GM23338 (cell line): ENCODE measurements at regions not wholly inside any gene's neighbourhood (a gene's known extent, or its start where the extent isn't known, plus 50 kb on each side); places are given as distances from the start of the nearest gene placed in this dataset.

Experiments
- ATAC-seq: fragments of 200-7000 bp; cut with Tn5 transposase; 3 replicates; pipeline ENCODE4 v1.9.1; 2020
- DNase-seq: peaks from one replicate; pipeline ENCODE4 v3.0.0-alpha.2; 2015; ENCODE audit warnings: low spot score
- H2AFZ ChIP-seq: fragments of 200-600 bp; sonication (generic); 2 replicates; pipeline ENCODE4 v1.8.0; 2016; ENCODE audit warnings: antibody characterized with exemption, mild to moderate bottlenecking, moderate library complexity
- H3F3A ChIP-seq: fragments of 200-600 bp; sonication (generic); replicated peaks from 2 replicates; pipeline ENCODE4 v1.8.0; 2017; ENCODE audit warnings: antibody characterized with exemption, mixed run types, low read depth
- H3K27ac ChIP-seq: fragments of 200-600 bp; sonication (generic); 2 replicates; pipeline ENCODE4 v1.6.1; 2016; ENCODE audit warnings: low read depth
- H3K27me3 ChIP-seq: fragments of 200-600 bp; sonication (generic); 2 replicates; pipeline ENCODE4 v1.8.0; 2016; ENCODE audit warnings: mild to moderate bottlenecking, mixed run types, moderate library complexity; ENCODE audit not compliant: insufficient read depth
- H3K36me3 ChIP-seq: fragments of 200-600 bp; sonication (generic); 2 replicates; pipeline ENCODE4 v1.8.0; 2016; ENCODE audit warnings: mild to moderate bottlenecking; ENCODE audit not compliant: insufficient read depth
- H3K4me1 ChIP-seq: fragments of 200-600 bp; sonication (generic); 2 replicates; pipeline ENCODE4 v1.8.0; 2016; ENCODE audit warnings: mild to moderate bottlenecking, moderate library complexity; ENCODE audit not compliant: insufficient read depth
- H3K4me2 ChIP-seq: fragments of 200-600 bp; sonication (generic); 2 replicates; pipeline ENCODE4 v1.7.1; 2017; ENCODE audit warnings: mixed run types
- H3K4me3 ChIP-seq: fragments of 200-600 bp; sonication (generic); 2 replicates; pipeline ENCODE4 v1.6.1; 2016; ENCODE audit warnings: mixed run types
- H3K79me2 ChIP-seq: fragments of 200-600 bp; sonication (generic); replicated peaks from 2 replicates; pipeline ENCODE4 v1.8.0; 2017; ENCODE audit warnings: mild to moderate bottlenecking; ENCODE audit not compliant: insufficient read depth
- H3K9me2 ChIP-seq: fragments of 200-600 bp; sonication (generic); 2 replicates; pipeline ENCODE4 v1.8.0; 2017; ENCODE audit not compliant: insufficient read depth
- H4K20me1 ChIP-seq: fragments of 200-600 bp; sonication (generic); replicated peaks from 2 replicates; pipeline ENCODE4 v1.8.0; 2017; ENCODE audit warnings: mild to moderate bottlenecking; ENCODE audit not compliant: insufficient read depth
- H3K27ac Mint-ChIP-seq: 2 replicates; pipeline ENCODE4 v1.8.0; 2020; ENCODE audit warnings: inconsistent platforms, mild to moderate bottlenecking, moderate library complexity, mixed read lengths
- H3K27me3 Mint-ChIP-seq: 3 replicates; pipeline ENCODE4 v1.8.0; 2022; ENCODE audit warnings: low read depth, mild to moderate bottlenecking, moderate library complexity, mixed read lengths, inconsistent platforms; ENCODE audit not compliant: insufficient read depth, poor library complexity
- H3K36me3 Mint-ChIP-seq: 3 replicates; pipeline ENCODE4 v1.8.0; 2021; ENCODE audit warnings: low read depth, mild to moderate bottlenecking, inconsistent platforms, moderate library complexity, mixed read lengths
- H3K4me1 Mint-ChIP-seq: 3 replicates; pipeline ENCODE4 v1.8.0; 2020; ENCODE audit warnings: mild to moderate bottlenecking, inconsistent platforms, mixed read lengths
- H3K4me3 Mint-ChIP-seq: 3 replicates; pipeline ENCODE4 v1.8.0; 2021; ENCODE audit warnings: moderate library complexity, mild to moderate bottlenecking, inconsistent platforms, mixed read lengths
- H3K9me3 Mint-ChIP-seq: 3 replicates; pipeline ENCODE4 v1.8.0; 2020; ENCODE audit warnings: moderate library complexity, mild to moderate bottlenecking, inconsistent platforms, mixed read lengths
- CREB1 ChIP-seq: fragments of 250-450 bp; sonication (Bioruptor Pico); IDR thresholded peaks from 2 replicates; pipeline ENCODE4 v1.5.0; 2020; ENCODE audit warnings: low read depth, mild to moderate bottlenecking, moderate library complexity
- EZH2phosphoT487 ChIP-seq: fragments of 200-600 bp; sonication (generic); IDR thresholded peaks from one replicate; pipeline ENCODE4 v1.8.1; 2018; ENCODE audit warnings: antibody characterized with exemption; ENCODE audit not compliant: unreplicated experiment
- JUNB ChIP-seq: IDR thresholded peaks from one replicate; pipeline ENCODE4 v1.6.1; 2016; ENCODE audit warnings: antibody characterized with exemption; ENCODE audit not compliant: unreplicated experiment
- NANOG ChIP-seq: IDR thresholded peaks from 2 replicates; pipeline ENCODE4 v1.6.1; 2016; ENCODE audit warnings: antibody characterized with exemption, borderline replicate concordance
- POLR2AphosphoS5 ChIP-seq: IDR thresholded peaks from 2 replicates; pipeline ENCODE4 v1.6.1; 2016; ENCODE audit warnings: antibody characterized with exemption, low read depth
- STAT1 ChIP-seq: IDR thresholded peaks from one replicate; pipeline ENCODE4 v1.6.1; 2016; ENCODE audit warnings: antibody characterized with exemption; ENCODE audit not compliant: unreplicated experiment
- ZNF331 ChIP-seq: fragments of 250-450 bp; sonication (Bioruptor Pico); IDR thresholded peaks from 2 replicates; pipeline ENCODE4 v1.5.0; 2020; ENCODE audit warnings: low read depth, mild to moderate bottlenecking, moderate library complexity
- TF ChIP-seq, protein P1 (sequence below): IDR thresholded peaks from one replicate; pipeline ENCODE4 v1.6.1; 2018; ENCODE audit warnings: antibody characterized with exemption; ENCODE audit not compliant: unreplicated experiment
- TF ChIP-seq, protein P2 (sequence below): fragments of 250-450 bp; sonication (Bioruptor Pico); IDR thresholded peaks from 2 replicates; pipeline ENCODE4 v1.5.0; 2020; ENCODE audit warnings: mild to moderate bottlenecking, moderate library complexity

DNA sequence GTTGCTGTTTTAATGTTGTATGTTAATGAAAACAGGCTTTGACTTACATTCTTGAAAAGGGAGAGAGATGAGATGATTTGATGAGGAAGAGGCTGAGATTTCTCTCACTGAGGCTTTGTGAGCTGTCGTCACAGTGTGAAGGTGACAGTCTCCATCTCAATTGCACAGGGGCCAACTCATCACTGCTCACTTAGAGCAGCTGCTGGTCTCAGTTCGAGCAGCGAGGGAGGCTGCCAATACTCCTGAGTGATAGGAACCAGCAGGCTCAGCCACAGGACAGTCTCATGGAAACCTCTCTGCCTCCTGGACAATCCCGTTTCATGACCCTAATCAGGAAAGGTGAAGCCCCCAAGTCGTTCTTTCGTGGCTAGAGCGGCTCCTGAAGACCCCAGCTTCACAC, 170.7 kb upstream of the SOX11 start:
- H3K9me2 ChIP-seq, result no peaks in the 10 kb centered on the region
- Mint-ChIP-seq H3K27me3 (no peaks in the 10 kb centered on the region), H3K4me1 (no peaks in the 10 kb centered on the region), H3K4me3 (no peak overlapping the region), H3K36me3 (peaks cover 2% of the 10 kb centered on the region; the same call in 2 of the 3 replicates), H3K27ac (no peak overlapping the region), H3K9me3 (peaks cover 29% of the 10 kb centered on the region)
- H2AFZ ChIP-seq, result no peak overlapping the region
- no peaks in the 10 kb centered on the region for H4K20me1 ChIP-seq
- no peaks in the 10 kb centered on the region for H3F3A ChIP-seq
- no peaks in the 10 kb centered on the region for H3K79me2 ChIP-seq
- H3K4me1 ChIP-seq, result no peaks in the 10 kb centered on the region
- ATAC-seq (no peak), DNase-seq (no peak)
- no peak overlapping the region for H3K4me3 ChIP-seq
- no peak overlapping the region for H3K4me2 ChIP-seq
- no peak for TF ChIP-seq POLR2AphosphoS5
- no peak for TF ChIP-seq ZNF331 (CRISPR knock-in tag)
- no peak for TF ChIP-seq STAT1
- TF ChIP-seq, protein P1, sequence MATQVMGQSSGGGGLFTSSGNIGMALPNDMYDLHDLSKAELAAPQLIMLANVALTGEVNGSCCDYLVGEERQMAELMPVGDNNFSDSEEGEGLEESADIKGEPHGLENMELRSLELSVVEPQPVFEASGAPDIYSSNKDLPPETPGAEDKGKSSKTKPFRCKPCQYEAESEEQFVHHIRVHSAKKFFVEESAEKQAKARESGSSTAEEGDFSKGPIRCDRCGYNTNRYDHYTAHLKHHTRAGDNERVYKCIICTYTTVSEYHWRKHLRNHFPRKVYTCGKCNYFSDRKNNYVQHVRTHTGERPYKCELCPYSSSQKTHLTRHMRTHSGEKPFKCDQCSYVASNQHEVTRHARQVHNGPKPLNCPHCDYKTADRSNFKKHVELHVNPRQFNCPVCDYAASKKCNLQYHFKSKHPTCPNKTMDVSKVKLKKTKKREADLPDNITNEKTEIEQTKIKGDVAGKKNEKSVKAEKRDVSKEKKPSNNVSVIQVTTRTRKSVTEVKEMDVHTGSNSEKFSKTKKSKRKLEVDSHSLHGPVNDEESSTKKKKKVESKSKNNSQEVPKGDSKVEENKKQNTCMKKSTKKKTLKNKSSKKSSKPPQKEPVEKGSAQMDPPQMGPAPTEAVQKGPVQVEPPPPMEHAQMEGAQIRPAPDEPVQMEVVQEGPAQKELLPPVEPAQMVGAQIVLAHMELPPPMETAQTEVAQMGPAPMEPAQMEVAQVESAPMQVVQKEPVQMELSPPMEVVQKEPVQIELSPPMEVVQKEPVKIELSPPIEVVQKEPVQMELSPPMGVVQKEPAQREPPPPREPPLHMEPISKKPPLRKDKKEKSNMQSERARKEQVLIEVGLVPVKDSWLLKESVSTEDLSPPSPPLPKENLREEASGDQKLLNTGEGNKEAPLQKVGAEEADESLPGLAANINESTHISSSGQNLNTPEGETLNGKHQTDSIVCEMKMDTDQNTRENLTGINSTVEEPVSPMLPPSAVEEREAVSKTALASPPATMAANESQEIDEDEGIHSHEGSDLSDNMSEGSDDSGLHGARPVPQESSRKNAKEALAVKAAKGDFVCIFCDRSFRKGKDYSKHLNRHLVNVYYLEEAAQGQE, result no peak
- TF ChIP-seq EZH2phosphoT487, result no peak
- TF ChIP-seq CREB1 (CRISPR knock-in tag), result no peak
- TF ChIP-seq, protein P2, sequence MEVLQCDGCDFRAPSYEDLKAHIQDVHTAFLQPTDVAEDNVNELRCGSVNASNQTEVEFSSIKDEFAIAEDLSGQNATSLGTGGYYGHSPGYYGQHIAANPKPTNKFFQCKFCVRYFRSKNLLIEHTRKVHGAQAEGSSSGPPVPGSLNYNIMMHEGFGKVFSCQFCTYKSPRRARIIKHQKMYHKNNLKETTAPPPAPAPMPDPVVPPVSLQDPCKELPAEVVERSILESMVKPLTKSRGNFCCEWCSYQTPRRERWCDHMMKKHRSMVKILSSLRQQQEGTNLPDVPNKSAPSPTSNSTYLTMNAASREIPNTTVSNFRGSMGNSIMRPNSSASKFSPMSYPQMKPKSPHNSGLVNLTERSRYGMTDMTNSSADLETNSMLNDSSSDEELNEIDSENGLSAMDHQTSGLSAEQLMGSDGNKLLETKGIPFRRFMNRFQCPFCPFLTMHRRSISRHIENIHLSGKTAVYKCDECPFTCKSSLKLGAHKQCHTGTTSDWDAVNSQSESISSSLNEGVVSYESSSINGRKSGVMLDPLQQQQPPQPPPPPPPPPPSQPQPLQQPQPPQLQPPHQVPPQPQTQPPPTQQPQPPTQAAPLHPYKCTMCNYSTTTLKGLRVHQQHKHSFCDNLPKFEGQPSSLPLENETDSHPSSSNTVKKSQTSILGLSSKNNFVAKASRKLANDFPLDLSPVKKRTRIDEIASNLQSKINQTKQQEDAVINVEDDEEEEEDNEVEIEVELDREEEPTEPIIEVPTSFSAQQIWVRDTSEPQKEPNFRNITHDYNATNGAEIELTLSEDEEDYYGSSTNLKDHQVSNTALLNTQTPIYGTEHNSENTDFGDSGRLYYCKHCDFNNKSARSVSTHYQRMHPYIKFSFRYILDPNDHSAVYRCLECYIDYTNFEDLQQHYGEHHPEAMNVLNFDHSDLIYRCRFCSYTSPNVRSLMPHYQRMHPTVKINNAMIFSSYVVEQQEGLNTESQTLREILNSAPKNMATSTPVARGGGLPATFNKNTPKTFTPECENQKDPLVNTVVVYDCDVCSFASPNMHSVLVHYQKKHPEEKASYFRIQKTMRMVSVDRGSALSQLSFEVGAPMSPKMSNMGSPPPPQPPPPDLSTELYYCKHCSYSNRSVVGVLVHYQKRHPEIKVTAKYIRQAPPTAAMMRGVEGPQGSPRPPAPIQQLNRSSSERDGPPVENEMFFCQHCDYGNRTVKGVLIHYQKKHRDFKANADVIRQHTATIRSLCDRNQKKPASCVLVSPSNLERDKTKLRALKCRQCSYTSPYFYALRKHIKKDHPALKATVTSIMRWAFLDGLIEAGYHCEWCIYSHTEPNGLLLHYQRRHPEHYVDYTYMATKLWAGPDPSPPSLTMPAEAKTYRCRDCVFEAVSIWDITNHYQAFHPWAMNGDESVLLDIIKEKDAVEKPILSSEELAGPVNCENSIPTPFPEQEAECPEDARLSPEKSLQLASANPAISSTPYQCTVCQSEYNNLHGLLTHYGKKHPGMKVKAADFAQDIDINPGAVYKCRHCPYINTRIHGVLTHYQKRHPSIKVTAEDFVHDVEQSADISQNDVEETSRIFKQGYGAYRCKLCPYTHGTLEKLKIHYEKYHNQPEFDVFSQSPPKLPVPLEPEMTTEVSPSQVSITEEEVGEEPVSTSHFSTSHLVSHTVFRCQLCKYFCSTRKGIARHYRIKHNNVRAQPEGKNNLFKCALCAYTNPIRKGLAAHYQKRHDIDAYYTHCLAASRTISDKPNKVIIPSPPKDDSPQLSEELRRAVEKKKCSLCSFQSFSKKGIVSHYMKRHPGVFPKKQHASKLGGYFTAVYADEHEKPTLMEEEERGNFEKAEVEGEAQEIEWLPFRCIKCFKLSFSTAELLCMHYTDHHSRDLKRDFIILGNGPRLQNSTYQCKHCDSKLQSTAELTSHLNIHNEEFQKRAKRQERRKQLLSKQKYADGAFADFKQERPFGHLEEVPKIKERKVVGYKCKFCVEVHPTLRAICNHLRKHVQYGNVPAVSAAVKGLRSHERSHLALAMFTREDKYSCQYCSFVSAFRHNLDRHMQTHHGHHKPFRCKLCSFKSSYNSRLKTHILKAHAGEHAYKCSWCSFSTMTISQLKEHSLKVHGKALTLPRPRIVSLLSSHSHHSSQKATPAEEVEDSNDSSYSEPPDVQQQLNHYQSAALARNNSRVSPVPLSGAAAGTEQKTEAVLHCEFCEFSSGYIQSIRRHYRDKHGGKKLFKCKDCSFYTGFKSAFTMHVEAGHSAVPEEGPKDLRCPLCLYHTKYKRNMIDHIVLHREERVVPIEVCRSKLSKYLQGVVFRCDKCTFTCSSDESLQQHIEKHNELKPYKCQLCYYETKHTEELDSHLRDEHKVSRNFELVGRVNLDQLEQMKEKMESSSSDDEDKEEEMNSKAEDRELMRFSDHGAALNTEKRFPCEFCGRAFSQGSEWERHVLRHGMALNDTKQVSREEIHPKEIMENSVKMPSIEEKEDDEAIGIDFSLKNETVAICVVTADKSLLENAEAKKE, result no peak
- no peak for TF ChIP-seq NANOG
- no peak for TF ChIP-seq JUNB
- no peak overlapping the region for H3K27ac ChIP-seq
- H3K27me3 ChIP-seq, result no peaks in the 10 kb centered on the region
- H3K36me3 ChIP-seq, result no peaks in the 10 kb centered on the region
